ENCODE measurements at regions not wholly inside any gene's neighbourhood (a gene's known extent, or its start where the extent isn't known, plus 50 kb on each side); places are given as distances from the start of the nearest gene placed in this dataset.

DNA sequence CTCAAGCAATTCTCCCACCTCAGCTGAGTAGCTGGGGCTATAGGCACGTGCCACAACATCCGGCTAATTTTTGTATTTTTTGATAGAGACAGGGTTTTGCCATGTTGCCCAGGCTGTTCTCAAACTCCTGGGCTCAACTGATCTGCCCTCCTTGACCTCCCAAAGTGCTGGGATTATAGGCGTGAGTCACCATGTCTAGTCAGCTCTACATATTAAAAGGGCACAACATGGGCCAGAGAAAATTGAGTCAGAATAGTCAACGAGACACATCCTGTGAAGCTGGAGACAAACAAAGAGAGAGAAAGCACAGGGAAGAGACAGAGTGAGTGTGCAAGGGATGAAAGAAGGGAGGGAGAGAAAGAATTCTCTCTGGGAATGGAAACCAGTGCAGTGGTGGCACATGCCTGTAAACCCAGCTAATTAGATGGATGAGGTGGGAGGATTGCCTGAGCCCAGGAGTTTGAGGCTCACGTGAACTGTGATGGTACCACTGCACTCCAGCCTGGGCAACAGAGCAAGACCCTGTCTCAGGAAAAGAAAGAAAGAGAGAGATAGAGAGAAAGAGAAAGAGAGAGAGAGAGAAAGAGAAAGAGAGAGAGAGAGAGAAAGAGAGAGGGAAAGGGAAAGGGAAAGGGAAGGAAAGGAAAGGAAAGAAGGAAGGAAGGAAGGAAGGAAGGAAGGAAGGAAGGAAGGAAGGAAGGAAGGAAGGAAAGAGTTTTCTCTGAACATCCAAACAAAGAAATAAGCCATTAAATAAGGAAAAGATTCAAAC, 107.2 kb upstream of the SLC25A36 start:
- WGBS (ENCODE audit: insufficient coverage): 77% methylated on average over 5 of the region's 5 CpGs
- no peaks in the 10 kb centered on the region for H3K36me3 ChIP-seq (ENCODE audit: control insufficient read depth, insufficient read depth, low read length)
- no peak for DNase-seq (ENCODE audit: low read depth in 4 of 6, low spot score in 6 of 6)
- H3K4me3 ChIP-seq (ENCODE audit: low read depth, low read length): no peak overlapping the region
- no peaks in the 10 kb centered on the region for H3K27me3 ChIP-seq (ENCODE audit: control insufficient read depth, insufficient read depth, low read length)
- no peaks in the 10 kb centered on the region for H3K4me1 ChIP-seq (ENCODE audit: control insufficient read depth, insufficient read depth, low read length)
- H3K27ac ChIP-seq (ENCODE audit: low read depth, low read length): no peak overlapping the region
- H3K9me3 ChIP-seq (ENCODE audit: control insufficient read depth, insufficient read depth, low read length): no peaks in the 10 kb centered on the region

DNA sequence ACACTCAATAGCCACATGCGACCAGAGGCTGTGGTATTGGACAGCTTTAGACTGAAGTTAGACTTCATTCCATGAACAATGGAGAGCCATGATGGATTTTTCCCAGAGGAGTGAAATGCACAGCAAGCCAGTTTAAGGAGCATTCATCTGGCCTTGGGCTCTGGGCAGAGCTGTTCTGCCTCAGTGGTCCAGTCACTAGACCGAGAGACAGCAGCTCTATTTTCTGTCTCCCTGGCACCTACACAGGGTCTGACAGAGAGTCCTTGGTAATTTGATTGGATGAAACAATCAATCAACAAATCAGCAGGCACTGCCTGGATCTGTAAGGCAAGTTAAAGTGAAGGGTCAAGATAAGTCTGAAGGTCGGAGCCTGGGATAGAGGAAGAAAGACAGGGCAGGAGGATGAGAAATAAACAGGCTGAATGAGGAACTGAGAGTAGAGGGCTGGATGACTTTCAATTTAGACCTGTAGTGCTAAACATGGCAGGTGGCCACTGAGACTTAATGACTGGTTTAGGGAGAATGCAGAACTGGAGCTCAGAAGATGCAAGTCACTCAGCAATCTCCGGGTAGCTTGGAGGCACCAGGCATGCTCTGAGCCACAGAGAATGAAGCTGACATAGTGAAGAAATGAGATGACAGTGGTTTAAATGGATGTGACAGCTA, 98.5 kb upstream of the SLC25A36 start:
- H3K36me3 ChIP-seq (ENCODE audit: control insufficient read depth, insufficient read depth, low read length): no peaks in the 10 kb centered on the region
- WGBS (ENCODE audit: insufficient coverage): 85% methylated on average over 3 of the region's 4 CpGs
- no peak overlapping the region for H3K27ac ChIP-seq (ENCODE audit: low read depth, low read length)

DNA sequence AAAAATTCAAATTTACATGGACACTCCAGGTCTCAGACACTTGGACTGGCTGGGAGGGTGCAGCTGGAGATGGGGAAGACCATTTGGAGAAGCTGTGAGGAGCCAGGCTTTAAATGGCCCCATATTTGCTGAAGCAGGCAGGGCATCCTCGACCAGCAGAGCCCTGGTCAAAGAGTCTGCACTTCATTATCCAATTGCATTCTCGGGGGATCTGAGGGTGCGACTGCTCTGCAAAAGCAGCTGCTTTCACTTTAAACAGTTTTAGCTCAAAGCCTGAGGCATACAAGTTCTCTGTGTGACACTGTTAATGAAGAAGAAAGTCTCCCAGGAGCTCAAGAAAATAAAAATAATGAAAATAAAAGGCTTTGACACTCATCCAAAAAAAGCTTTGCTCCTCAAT, 98.0 kb upstream of the SLC25A36 start:
- Histone ChIP-seq H3K27ac (ENCODE audit: low read depth, low read length) (no peak overlapping the region), H3K4me1 (ENCODE audit: control insufficient read depth, insufficient read depth, low read length) (no peaks in the 10 kb centered on the region), H3K36me3 (ENCODE audit: control insufficient read depth, insufficient read depth, low read length) (no peaks in the 10 kb centered on the region), H3K9me3 (ENCODE audit: control insufficient read depth, insufficient read depth, low read length) (no peaks in the 10 kb centered on the region), H3K27me3 (ENCODE audit: control insufficient read depth, insufficient read depth, low read length) (no peaks in the 10 kb centered on the region), H3K4me3 (ENCODE audit: low read depth, low read length) (no peak overlapping the region)
- 43% methylated on average over 2 of the region's 3 CpGs for WGBS (ENCODE audit: insufficient coverage)
- no peak for DNase-seq (ENCODE audit: low read depth in 4 of 6, low spot score in 6 of 6)

More for the DNA sequence above, 98.5 kb upstream of the SLC25A36 start:
- DNase-seq (ENCODE audit: low read depth in 4 of 6, low spot score in 6 of 6): no peak
- no peaks in the 10 kb centered on the region for H3K9me3 ChIP-seq (ENCODE audit: control insufficient read depth, insufficient read depth, low read length)
- no peak overlapping the region for H3K4me3 ChIP-seq (ENCODE audit: low read depth, low read length)
- H3K4me1 ChIP-seq (ENCODE audit: control insufficient read depth, insufficient read depth, low read length): no peaks in the 10 kb centered on the region
- H3K27me3 ChIP-seq (ENCODE audit: control insufficient read depth, insufficient read depth, low read length): no peaks in the 10 kb centered on the region

DNA sequence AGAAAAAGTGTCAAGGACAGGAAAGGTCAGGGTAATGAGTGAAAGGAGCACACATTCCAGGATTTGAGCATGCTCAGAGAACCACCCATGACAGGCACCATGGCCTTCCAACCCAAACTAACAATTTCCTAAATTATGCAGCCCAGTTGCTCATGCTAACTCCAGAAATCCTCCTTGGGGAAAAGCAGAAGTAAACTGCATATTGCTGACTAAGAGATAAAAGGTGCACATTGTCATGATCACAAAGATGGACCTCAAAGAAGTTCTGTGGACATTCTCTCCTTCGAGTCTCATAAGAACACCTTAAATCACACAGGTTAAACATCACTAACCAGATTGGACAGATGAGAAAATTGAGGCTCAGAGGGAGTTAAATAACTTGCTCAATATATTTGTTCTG, 97.6 kb upstream of the SLC25A36 start:
- no peak for DNase-seq (ENCODE audit: low read depth in 4 of 6, low spot score in 6 of 6)
- Histone ChIP-seq H3K4me1 (ENCODE audit: control insufficient read depth, insufficient read depth, low read length) (no peaks in the 10 kb centered on the region), H3K27me3 (ENCODE audit: control insufficient read depth, insufficient read depth, low read length) (no peaks in the 10 kb centered on the region), H3K9me3 (ENCODE audit: control insufficient read depth, insufficient read depth, low read length) (no peaks in the 10 kb centered on the region), H3K36me3 (ENCODE audit: control insufficient read depth, insufficient read depth, low read length) (no peaks in the 10 kb centered on the region), H3K27ac (ENCODE audit: low read depth, low read length) (no peak overlapping the region), H3K4me3 (ENCODE audit: low read depth, low read length) (no peak overlapping the region)
- WGBS (ENCODE audit: insufficient coverage): no CpG with 5 or more reads among the region's 1 CpG

DNA sequence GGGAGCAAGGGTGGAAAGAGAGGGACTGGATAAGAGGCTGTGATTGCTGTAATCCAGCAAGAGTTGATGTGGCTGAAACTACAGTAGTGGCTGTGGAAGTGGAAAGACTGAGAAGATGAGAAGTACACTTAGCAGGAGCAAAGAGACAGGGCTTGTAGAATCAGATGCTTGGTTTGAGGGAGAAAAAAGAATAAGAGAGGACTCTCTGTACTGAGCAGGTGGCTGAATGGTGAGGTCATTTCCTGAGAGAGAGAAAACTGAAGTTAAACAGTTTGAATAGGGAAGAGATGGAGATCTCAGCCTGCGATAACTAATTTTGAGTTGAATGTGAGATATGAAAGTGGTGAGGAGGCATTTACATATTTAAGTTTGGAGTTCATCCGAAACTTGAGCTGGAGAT, 95.8 kb upstream of the SLC25A36 start:
- Histone ChIP-seq H3K27ac (ENCODE audit: low read depth, low read length) (no peak overlapping the region), H3K9me3 (ENCODE audit: control insufficient read depth, insufficient read depth, low read length) (no peaks in the 10 kb centered on the region), H3K36me3 (ENCODE audit: control insufficient read depth, insufficient read depth, low read length) (no peaks in the 10 kb centered on the region), H3K4me1 (ENCODE audit: control insufficient read depth, insufficient read depth, low read length) (no peaks in the 10 kb centered on the region), H3K27me3 (ENCODE audit: control insufficient read depth, insufficient read depth, low read length) (no peaks in the 10 kb centered on the region), H3K4me3 (ENCODE audit: low read depth, low read length) (no peak overlapping the region)
- no peak for DNase-seq (ENCODE audit: low read depth in 4 of 6, low spot score in 6 of 6)
- WGBS (ENCODE audit: insufficient coverage): 80% methylated on average over 1 of the region's 2 CpGs

DNA sequence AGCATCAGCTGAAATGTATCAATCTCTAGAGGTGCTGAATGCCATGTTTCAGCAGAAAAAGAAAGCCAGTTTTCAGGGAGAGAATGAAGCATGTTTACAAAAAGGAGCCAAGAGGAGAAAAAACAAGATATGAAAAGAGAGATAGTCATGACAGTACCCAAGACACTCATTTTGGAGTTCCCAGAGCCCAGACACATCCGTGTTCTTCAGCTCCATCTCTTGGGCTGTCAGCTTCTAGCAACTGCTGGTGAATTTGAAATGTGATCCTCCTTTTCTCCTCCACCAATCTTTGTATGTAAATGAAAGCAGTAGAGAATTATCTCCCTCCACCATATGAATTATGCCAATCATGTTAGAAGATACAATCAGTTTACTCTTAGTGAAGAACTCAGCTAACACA, 93.0 kb upstream of the SLC25A36 start:
- no peaks in the 10 kb centered on the region for H3K36me3 ChIP-seq (ENCODE audit: control insufficient read depth, insufficient read depth, low read length)
- H3K9me3 ChIP-seq (ENCODE audit: control insufficient read depth, insufficient read depth, low read length): no peaks in the 10 kb centered on the region
- H3K27me3 ChIP-seq (ENCODE audit: control insufficient read depth, insufficient read depth, low read length): no peaks in the 10 kb centered on the region
- H3K27ac ChIP-seq (ENCODE audit: low read depth, low read length): no peak overlapping the region
- no peak overlapping the region for H3K4me3 ChIP-seq (ENCODE audit: low read depth, low read length)
- peak in 2 of 6 donors; percentile 18 to 58 for DNase-seq (ENCODE audit: low read depth in 4 of 6, low spot score in 6 of 6)
- no CpG with 5 or more reads among the region's 1 CpG for WGBS (ENCODE audit: insufficient coverage)
- H3K4me1 ChIP-seq (ENCODE audit: control insufficient read depth, insufficient read depth, low read length): no peaks in the 10 kb centered on the region

DNA sequence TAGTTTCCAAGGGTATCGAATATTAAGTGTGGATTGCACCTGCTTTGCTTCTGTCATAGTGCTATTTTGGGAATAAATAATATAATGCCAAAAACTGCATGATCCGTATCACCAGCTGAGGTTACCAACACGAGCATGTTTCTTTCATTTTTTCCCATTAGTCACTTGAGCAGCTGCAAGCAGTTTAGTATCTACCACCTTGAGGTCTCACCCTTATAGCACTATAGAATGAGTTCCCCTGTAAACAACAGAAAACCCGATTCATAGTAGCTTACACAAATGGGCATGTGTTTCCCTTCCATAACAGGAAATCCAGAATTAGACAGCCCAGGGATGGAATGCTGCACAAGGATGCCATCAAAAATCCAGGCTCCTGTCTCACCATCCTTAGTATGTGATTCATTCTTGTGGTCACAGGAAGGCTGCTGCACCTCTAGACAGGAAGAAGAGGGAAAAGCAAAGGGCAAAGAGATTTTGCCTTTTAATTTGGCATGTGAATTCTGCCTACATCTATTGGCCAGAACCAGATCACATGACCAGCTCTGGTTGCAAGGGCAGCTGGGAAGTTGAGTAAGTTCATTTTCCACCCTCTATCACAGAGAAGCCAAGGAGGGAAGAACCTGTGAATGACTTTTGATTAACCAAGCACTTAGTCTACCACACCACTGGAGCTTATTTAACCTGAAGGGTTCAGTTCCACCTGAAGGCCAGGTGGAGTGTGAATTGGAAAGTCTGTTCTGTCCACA, 91.3 kb upstream of the SLC25A36 start:
- Histone ChIP-seq H3K4me3 (ENCODE audit: low read depth, low read length) (no peak overlapping the region), H3K36me3 (ENCODE audit: control insufficient read depth, insufficient read depth, low read length) (no peaks in the 10 kb centered on the region), H3K4me1 (ENCODE audit: control insufficient read depth, insufficient read depth, low read length) (no peaks in the 10 kb centered on the region), H3K27me3 (ENCODE audit: control insufficient read depth, insufficient read depth, low read length) (no peaks in the 10 kb centered on the region), H3K27ac (ENCODE audit: low read depth, low read length) (no peak overlapping the region), H3K9me3 (ENCODE audit: control insufficient read depth, insufficient read depth, low read length) (no peaks in the 10 kb centered on the region)
- DNase-seq (ENCODE audit: low read depth in 4 of 6, low spot score in 6 of 6): peak in 1 of 6 donors; percentile 34
- 73% methylated on average over 2 of the region's 4 CpGs for WGBS (ENCODE audit: insufficient coverage)

DNA sequence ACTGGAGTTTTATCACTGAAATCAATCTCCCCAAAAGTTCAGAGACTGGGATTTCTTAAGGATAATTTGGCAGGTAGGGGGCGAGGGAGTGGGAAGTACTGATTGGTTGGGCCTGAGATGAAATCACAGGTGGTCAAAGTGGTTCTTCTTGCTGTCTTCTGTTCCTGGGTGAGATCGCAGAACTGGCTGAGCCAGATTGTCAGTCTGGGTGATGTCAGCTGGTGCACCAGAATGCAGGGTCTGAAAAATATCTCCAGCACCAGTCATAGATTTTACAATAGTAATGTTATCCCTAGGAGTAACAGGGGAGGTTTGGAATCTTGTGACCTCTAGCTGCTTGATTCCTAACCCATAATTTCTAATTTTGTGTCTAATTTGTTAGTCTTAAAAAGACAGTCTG, 86.7 kb upstream of the SLC25A36 start:
- no peak overlapping the region for H3K27ac ChIP-seq (ENCODE audit: low read depth, low read length)
- no peaks in the 10 kb centered on the region for H3K36me3 ChIP-seq (ENCODE audit: control insufficient read depth, insufficient read depth, low read length)
- H3K4me3 ChIP-seq (ENCODE audit: low read depth, low read length): no peak overlapping the region
- no peaks in the 10 kb centered on the region for H3K4me1 ChIP-seq (ENCODE audit: control insufficient read depth, insufficient read depth, low read length)
- no peaks in the 10 kb centered on the region for H3K27me3 ChIP-seq (ENCODE audit: control insufficient read depth, insufficient read depth, low read length)
- H3K9me3 ChIP-seq (ENCODE audit: control insufficient read depth, insufficient read depth, low read length): no peaks in the 10 kb centered on the region
- 94% methylated on average over 2 of the region's 2 CpGs for WGBS (ENCODE audit: insufficient coverage)
- DNase-seq (ENCODE audit: low read depth in 4 of 6, low spot score in 6 of 6): no peak

DNA sequence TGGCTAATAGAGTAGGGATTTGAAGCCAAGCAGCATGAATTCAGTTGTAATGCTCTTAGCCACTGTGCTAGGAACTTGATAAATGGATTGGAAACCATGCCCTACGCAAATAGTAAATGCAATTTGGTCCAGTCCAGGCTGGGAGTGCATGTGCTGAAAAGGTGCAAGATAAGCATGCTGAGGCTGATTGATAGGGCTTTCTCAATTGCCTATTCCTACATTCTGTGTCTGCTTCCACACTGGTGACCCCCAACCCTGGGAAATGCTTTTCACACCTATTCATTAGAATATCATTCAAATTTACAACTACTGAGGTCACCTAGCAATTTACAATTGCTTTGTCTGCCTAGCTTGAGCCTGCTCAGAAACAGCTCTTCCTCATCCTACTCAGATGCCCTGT, 84.7 kb upstream of the SLC25A36 start:
- Histone ChIP-seq H3K36me3 (ENCODE audit: control insufficient read depth, insufficient read depth, low read length) (no peaks in the 10 kb centered on the region), H3K4me3 (ENCODE audit: low read depth, low read length) (no peak overlapping the region), H3K9me3 (ENCODE audit: control insufficient read depth, insufficient read depth, low read length) (no peaks in the 10 kb centered on the region), H3K27ac (ENCODE audit: low read depth, low read length) (no peak overlapping the region), H3K4me1 (ENCODE audit: control insufficient read depth, insufficient read depth, low read length) (no peaks in the 10 kb centered on the region), H3K27me3 (ENCODE audit: control insufficient read depth, insufficient read depth, low read length) (no peaks in the 10 kb centered on the region)
- WGBS (ENCODE audit: insufficient coverage): 89% methylated on average over 1 of the region's 1 CpG
- DNase-seq (ENCODE audit: low read depth in 4 of 6, low spot score in 6 of 6): no peak

Data from spinal cord (tissue), 9 donors.